Stimulated activated CD4-positive, alpha-beta T cell treated with anti-CD3 and anti-CD28 coated beads, Interleukin-2, amount 100 ng/mL, for 24 hours (primary cell): ENCODE measurements at regions not wholly inside any gene's neighbourhood (a gene's known extent, or its start where the extent isn't known, plus 50 kb on each side); places are given as distances from the start of the nearest gene placed in this dataset.
"Not testable (repeated sequence)": the region's sequence is repeated elsewhere in the genome, so short reads cannot be mapped to it uniquely, and the experiment has no call there.

ENCODE experiments used
- DNase-seq, 2 donors: peaks; one replicate each; pipeline ENCODE4 v3.0.0-alpha.2; 2020

DNA sequence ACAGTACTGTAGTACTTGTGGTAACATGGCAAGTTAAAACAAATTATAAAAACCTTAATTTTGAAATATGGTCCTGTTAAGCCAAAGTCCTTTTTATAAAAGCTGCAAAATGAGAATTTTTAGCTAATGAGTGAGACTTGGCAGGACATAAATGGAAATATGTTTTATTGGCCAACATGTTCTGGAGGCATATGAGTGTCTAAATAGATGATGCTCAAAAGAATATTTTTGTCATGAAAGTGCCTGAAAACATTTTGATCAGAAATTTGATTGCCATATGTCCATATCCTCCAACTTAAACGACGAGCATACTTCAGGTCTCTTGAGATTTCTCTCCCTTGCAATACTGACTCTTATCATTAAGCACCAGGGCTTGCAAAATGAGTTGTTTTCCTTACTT lies 972.6 kb downstream of the TMTC2 start:
- DNase-seq: no peak

- no peak for DNase-seq
These were observed 969.3 kb downstream of the TMTC2 start for GRCh38 chr12:83656004-83656403.

DNA sequence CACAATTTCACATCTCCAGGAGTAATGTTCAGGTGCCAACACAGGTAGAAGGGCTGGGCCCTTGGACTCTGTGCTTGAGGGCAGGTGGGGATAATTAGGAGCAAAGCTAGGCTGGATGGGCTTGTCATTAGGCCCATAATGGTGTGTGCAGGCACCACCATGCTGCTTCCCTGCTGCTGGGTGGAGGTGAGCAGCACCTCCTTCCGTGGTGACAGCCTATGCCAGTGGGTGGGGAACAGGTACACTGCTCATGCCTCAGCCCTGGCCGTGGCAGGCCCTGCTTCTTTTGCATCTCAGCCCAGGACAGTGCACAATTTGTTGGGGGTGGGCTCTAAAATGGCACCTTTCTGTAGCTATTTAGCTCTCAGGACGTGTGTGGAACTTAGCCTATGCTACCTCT lies 955.5 kb downstream of the TMTC2 start:
- no peak for DNase-seq

DNA sequence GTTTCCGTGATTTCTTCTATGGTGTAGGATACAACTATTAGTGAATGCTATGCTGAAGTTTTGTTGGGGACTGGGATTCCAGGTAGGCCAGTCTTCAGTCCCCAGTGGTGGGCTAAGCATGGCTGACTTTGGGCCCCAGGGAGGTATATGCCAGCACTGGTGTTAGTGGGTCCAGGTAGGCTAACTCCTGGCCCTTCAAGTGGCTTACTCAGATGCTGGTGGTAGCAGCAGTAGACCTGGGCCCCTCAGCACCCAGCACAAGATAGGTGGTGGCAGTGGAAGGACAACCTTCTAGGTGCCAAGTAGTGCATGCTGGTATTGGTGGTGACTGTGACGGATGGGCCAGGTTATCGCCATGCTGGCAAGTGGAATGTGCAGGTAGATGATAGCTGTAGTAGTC lies 955.1 kb downstream of the TMTC2 start:
- DNase-seq: no peak

- DNase-seq: no peak
These were observed 948.1 kb downstream of the TMTC2 start for GRCh38 chr12:83634726-83635267.

DNA sequence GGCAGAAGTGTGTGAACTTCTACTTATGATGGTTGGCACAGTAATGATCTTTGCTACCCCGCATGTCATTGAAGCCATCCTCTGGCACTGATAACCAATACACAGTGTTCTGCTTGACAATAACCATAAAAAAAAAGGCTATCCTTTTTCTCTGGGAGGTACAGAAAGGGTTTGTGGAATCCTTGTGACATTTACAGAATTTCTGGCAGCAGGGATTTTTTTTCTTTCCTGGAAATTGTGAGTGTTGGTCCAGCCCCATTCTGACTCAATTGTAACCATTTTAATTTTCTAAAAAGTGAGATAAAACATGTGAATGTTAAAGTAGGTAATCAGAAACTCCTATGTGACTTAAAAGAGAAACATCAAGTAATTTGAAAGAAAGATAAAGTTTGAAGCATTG lies 943.8 kb downstream of the TMTC2 start:
- no peak for DNase-seq

DNA sequence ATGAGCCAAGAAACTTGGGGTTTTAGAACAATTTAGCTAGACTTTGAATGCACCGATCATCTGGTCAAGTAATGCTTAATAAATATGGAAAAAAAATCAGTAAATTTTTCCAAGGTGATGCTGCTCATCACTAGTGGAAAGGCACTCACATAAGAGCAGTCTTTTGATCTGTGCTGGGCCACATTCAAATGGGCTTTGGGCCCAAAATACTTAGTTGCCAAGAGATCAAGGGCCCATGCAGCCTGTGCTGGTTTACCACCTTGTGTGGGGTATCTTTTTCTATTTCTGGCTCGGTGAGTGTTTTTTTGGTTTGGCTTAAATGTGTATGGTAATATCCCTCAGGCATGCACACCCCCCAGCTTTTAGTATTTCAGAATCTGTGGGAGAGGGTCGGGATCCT lies 943.2 kb downstream of the TMTC2 start:
- no peak for DNase-seq

- no peak for DNase-seq
These were observed 935.5 kb downstream of the TMTC2 start for GRCh38 chr12:83622205-83622604.

GRCh38 chr12:83619973-83620372 lies 933.3 kb downstream of the TMTC2 start:
- DNase-seq: no peak

DNA sequence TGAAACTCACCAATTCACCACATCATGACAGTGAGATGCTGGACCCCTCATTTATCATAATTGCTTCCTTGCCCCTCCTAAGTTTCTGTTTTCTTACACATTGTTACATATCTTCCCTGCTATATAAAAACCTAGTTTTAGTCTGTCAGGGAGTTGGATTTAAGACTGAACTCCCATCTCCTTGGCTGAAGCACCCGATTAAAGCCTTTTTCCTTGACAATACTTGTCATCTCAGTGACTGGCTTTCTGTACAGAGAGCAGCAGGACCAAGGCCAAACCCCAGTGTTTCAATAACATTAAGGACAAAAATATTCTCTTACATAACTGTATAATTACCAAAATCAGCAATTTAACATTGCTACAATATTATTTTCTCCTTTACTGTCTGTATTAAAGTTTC lies 928.4 kb downstream of the TMTC2 start:
- DNase-seq: no peak

DNA sequence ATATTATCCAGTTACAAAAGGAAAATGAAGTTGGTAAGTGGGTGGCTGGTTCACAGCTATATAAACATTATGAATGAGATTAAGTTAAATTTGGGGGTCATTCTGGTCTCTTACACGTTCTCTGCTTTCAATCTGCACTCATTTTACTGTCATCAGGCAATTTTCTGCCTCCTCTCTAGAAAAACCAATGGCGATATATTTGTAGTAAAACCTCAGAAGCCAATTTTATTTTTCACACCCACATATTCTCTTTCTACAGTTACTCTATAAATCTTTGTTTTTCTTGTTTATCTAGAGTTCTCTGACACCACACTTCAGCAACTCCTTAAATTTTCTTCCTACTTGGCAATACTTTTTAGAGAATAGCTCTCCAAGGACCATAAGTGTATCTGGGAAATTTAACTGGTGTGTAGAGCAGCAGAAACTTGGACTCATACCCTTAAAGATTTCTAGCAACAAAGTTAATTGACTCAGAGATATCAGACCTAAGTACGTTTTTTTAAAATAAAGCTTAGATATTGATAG lies 926.9 kb downstream of the TMTC2 start:
- no peak for DNase-seq

DNA sequence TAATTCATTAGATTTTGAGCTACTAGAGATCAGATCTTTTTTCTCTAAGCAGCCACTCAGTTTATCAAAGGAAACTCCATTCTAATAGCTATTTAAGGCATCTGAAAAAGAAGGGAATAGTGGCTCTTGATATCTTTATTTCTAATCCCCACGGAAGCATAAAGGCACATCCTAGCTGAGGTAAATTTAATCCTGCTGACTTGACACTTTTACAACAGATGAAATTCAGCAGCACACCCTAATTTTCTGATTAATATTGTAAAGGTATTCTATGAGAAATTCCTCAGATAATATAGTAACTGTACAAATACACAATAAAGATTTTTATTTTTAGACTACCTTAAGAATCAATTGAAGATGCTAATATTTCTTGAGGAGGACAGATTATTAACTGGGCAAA lies 916.4 kb downstream of the TMTC2 start:
- DNase-seq: no peak

DNA sequence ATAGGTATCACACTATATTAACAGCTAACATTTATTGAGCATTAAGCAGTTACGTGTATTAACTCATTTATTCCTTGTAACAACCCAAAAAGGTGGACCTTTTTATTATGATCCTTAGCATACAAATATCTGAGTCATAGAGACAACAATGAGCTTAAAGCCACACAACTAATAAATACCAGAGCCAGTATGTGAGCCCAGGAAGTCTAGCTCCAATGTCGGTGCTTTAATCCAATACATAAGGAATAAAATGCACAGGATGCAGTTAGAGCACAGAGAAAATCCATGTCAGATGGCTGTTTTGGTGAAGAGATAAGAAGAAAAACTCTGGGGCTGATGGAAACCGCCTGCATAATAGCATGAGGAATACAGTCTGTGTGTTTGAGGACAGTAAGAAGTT lies 888.6 kb downstream of the TMTC2 start:
- no peak for DNase-seq

DNA sequence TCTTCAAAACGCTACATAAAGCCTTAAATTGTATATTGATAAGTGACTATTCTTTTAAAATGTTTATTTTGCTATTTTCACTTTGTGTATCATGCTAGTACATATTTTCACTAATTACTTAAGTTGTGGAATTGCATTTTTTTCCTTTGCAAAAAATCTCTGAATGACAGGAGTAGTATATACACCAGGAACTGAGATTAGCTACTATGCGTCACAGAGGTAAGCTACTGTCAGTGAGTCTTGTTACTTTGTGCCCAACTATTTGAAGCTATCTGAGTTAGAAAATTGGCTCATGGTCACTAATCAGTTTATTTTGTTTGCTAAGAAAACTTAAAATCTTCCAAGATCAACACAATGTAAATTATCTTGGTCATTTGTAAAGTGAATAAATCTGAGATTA lies 887.4 kb downstream of the TMTC2 start:
- DNase-seq: no peak

GRCh38 chr12:83573671-83574070 lies 887.0 kb downstream of the TMTC2 start:
- DNase-seq: no peak

DNA sequence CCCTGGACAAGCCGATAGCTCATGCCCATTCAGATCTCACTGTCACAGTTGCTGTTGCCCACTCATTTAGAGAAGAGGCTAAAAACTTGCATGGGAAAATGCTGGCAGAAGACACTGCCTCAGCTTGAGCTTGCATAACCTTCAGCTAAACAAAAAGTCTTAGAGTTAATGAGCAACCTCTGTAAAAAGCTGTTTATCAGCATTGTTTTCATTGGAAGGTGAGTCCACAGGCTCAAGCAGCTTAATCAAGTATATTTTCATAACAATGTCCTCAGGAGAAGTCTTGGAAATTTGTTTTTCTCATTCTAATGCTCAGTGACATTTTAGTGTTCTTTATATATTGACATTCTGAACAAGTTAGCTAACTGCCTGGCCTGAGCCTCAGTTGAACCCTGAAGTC lies 872.9 kb downstream of the TMTC2 start:
- DNase-seq: no peak

- DNase-seq: not testable (repeated sequence)
These were observed 869.3 kb downstream of the TMTC2 start for GRCh38 chr12:83556040-83556439.

DNA sequence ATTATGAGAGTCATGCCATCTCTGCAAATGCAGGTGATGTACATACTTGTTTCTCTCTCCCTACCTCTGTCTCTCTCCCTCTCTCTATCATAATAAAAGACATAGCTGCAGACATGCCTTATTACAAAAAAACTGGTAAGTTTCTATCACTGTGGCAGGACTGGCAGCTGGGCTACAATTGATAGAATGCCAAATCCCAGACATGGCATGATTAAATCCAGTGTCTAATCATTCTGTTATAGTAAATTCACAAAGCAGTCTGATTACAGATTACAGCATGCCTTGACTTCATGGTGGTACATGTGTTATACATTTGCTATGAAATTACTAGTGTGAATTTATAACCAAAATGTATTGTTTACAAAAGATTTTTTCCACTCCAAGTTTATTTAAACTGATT lies 854.7 kb downstream of the TMTC2 start:
- DNase-seq: no peak

GRCh38 chr12:83538361-83538965 lies 851.8 kb downstream of the TMTC2 start:
- no peak for DNase-seq

DNA sequence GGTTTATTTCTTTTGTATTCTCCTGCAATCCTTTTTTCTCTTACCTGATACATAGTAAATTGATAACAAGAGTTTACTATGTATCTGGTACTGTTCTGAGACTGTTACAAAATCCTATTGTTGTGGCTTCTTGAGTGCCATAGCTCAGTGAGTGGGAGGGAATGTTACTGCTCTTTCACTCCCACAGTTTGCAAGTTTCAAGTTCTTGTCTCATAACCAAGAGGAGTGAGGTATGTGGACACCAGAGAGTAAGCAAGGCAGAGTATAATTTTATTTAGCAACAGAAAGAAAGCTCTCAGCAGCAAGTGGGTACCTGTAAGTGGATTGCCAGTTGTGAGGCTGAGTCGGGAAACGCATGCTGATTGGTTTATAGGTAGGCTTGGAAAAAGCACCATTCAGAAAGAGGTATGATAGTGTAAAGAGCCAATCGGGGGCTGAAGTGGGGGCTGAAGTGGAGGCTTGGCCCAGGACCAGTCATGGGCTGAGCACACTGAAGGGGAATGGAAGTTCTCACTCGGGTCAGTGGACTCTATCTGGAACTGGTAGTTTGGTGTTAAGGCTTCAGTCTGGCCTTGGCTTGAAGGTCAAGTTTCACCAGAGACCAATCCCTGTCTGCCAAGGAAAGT lies 850.8 kb downstream of the TMTC2 start:
- DNase-seq: no peak

DNA sequence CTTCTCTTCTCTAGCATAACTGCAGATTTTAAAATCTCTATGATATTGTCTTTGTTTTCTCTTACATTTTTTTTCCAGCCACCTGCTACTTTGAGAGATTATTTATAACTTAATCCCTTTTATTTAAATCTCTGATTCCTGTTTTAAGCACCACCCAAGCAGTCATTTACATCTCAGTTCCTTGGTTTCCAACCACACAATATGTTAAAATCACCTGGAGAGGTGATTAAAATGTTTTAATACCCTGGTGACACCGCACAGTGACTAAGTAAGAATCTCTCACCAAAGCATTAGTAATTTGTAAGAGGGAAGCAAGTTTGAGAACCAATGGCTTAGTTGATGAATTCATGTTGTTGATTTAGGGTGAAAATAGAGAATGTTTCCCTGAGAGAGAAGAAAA lies 849.8 kb downstream of the TMTC2 start:
- no peak for DNase-seq

- DNase-seq: no peak
These were observed 841.9 kb downstream of the TMTC2 start for GRCh38 chr12:83528571-83528970.

DNA sequence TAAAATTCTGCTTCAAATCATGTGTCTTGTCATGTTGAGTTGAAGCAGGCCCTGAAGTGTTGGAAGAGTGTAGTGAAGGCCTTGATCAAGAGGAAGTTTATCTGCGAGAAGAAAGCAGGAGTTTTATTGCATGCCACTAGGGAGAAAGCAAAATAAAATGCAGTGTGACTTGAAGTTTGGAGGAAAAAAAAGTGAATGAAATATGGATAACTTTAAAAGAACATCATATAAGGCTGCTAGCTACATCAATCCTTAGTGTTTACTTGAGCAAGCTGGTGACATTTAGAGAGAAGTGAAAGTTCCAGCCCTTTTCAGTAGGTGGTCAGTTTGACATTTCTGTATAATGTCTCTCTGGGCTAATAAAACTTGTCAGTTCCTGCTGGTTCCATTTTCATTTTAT lies 841.1 kb downstream of the TMTC2 start:
- no peak for DNase-seq

DNA sequence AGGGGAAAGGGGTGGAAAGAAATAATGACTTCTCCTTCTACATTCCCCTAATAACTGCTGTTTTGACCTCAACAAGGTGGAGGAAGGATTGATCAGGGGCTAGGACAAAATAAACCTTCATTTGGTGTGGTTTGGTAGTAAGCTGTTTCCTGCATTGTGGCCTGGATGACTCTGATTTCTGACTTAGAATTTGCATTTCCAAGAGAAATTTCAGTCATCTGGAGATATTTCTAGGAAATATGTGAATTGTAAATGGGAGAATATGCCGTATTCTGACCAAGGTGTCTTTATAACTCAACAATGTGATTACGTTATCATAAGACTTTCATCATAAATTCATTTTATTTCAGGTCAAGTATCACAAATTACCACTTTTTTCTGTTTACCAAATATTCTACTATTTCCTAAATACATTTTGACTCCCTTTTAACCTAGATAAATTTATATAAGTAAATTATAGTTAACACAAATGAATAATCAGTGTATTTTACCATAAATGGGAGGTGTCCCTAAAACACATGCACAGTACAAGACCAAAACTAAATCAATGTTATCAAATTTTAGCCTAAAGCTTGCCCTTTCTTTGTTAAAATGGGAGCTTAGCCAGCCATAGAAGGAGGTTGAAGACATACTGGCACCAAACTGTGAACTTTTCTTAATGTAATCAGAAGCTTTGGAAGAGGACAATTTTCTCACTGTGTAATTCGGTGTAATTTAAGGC lies 828.8 kb downstream of the TMTC2 start:
- no peak for DNase-seq
